SU-DHL-6 (cell line): ENCODE measurements at regions not wholly inside any gene's neighbourhood (a gene's known extent, or its start where the extent isn't known, plus 50 kb on each side); places are given as distances from the start of the nearest gene placed in this dataset.

Experiments
- H2AFZ ChIP-seq: fragments of 200-600 bp; sonication (generic); 2 replicates; pipeline ENCODE4 v1.6.1; 2014; ENCODE audit warnings: low read depth, mild to moderate bottlenecking, moderate library complexity, mixed read lengths, antibody characterized with exemption, low read length; ENCODE audit not compliant: severe bottlenecking
- H3F3A ChIP-seq: fragments of 200-600 bp; shearing (Covaris generic); 2 replicates; pipeline ENCODE4 v1.6.0; 2016; ENCODE audit warnings: antibody characterized with exemption, mild to moderate bottlenecking; ENCODE audit not compliant: insufficient read depth
- H3K27ac ChIP-seq: fragments of 200-600 bp; sonication (generic); 2 replicates; pipeline ENCODE4 v1.5.1; 2016; ENCODE audit warnings: low read depth, mild to moderate bottlenecking, low read length, moderate library complexity, mixed read lengths
- H3K27me3 ChIP-seq: fragments of 200-600 bp; sonication (generic), shearing (Covaris generic); 2 replicates; pipeline ENCODE4 v1.6.0; 2014; ENCODE audit warnings: mild to moderate bottlenecking, low read length
- H3K36me3 ChIP-seq: fragments of 200-600 bp; sonication (generic); 2 replicates; pipeline ENCODE4 v1.6.1; 2014; ENCODE audit warnings: mild to moderate bottlenecking, low read length, mixed read lengths
- H3K4me2 ChIP-seq: fragments of 300-600, 200-600 bp; shearing (Covaris generic), sonication (generic); 2 replicates; pipeline ENCODE4 v1.6.0; 2014; ENCODE audit warnings: low read length, low read depth, mild to moderate bottlenecking; ENCODE audit not compliant: poor library complexity, severe bottlenecking
- H3K4me3 ChIP-seq: fragments of 200-600 bp; sonication (generic); 2 replicates; pipeline ENCODE4 v1.5.1; 2014; ENCODE audit warnings: antibody characterized with exemption, low read length, mild to moderate bottlenecking, mixed read lengths; ENCODE audit not compliant: insufficient read depth, poor library complexity, severe bottlenecking
- H3K79me2 ChIP-seq: fragments of 200-600 bp; sonication (generic); 2 replicates; pipeline ENCODE4 v1.6.1; 2014; ENCODE audit warnings: mild to moderate bottlenecking, low read length, moderate library complexity; ENCODE audit not compliant: insufficient read depth
- H3K9ac ChIP-seq: fragments of 200-600 bp; sonication (generic); 2 replicates; pipeline ENCODE4 v1.7.0; 2014; ENCODE audit warnings: mild to moderate bottlenecking, low read length
- H3K9me2 ChIP-seq: fragments of 200-600 bp; sonication (generic); replicated peaks from 2 replicates; pipeline ENCODE4 v1.6.1; 2014; ENCODE audit warnings: low read length; ENCODE audit not compliant: insufficient read depth
- H3K9me3 ChIP-seq: fragments of 200-600 bp; sonication (generic); 2 replicates; pipeline ENCODE4 v1.6.1; 2014; ENCODE audit warnings: low read length, mixed read lengths; ENCODE audit not compliant: insufficient read depth
- H4K20me1 ChIP-seq: fragments of 200-600 bp; sonication (generic); 2 replicates; pipeline ENCODE4 v1.6.1; 2014; ENCODE audit warnings: low read depth, mild to moderate bottlenecking, antibody characterized with exemption, low read length, moderate library complexity, mixed read lengths
- CTCF ChIP-seq: fragments of 200-600 bp; sonication (generic); IDR thresholded peaks from one replicate; pipeline ENCODE4 v1.5.1; 2017; ENCODE audit warnings: antibody characterized with exemption, mild to moderate bottlenecking, low read length, moderate library complexity; ENCODE audit not compliant: insufficient read depth, poor library complexity, severe bottlenecking
- EZH2phosphoT487 ChIP-seq: fragments of 200-600 bp; sonication (generic), shearing (Covaris generic); conservative IDR thresholded peaks from 2 replicates; pipeline ENCODE4 v1.6.1; 2018; ENCODE audit warnings: mild to moderate bottlenecking, antibody characterized with exemption, low read length, moderate library complexity, mixed read lengths

GRCh38 chr9:134271338-134272301, 54.6 kb upstream of the RXRA start:
- H3K27ac ChIP-seq: no peak overlapping the region
- no peaks in the 10 kb centered on the region for H3K79me2 ChIP-seq
- no peaks in the 10 kb centered on the region for H3K9me2 ChIP-seq
- no peak for TF ChIP-seq EZH2phosphoT487
- no peak for TF ChIP-seq CTCF
- H3K4me2 ChIP-seq: no peak overlapping the region
- H2AFZ ChIP-seq: no peak overlapping the region
- no peaks in the 10 kb centered on the region for H3K27me3 ChIP-seq
- no peaks in the 10 kb centered on the region for H3K36me3 ChIP-seq
- no peak overlapping the region for H3K4me3 ChIP-seq
- H3F3A ChIP-seq: no peaks in the 10 kb centered on the region
- H3K9me3 ChIP-seq: no peaks in the 10 kb centered on the region
- no peak overlapping the region for H3K9ac ChIP-seq
- no peaks in the 10 kb centered on the region for H4K20me1 ChIP-seq

GRCh38 chr9:134272302-134273023, 53.8 kb upstream of the RXRA start:
- H3K4me3 ChIP-seq: no peak overlapping the region
- no peaks in the 10 kb centered on the region for H4K20me1 ChIP-seq
- H3K9me2 ChIP-seq: no peaks in the 10 kb centered on the region
- no peak overlapping the region for H3K27ac ChIP-seq
- H3K9me3 ChIP-seq: no peaks in the 10 kb centered on the region
- TF ChIP-seq EZH2phosphoT487 (no peak), CTCF (no peak)
- H3F3A ChIP-seq: no peaks in the 10 kb centered on the region
- no peak overlapping the region for H3K4me2 ChIP-seq
- H2AFZ ChIP-seq: no peak overlapping the region
- no peaks in the 10 kb centered on the region for H3K79me2 ChIP-seq
- no peaks in the 10 kb centered on the region for H3K27me3 ChIP-seq
- H3K36me3 ChIP-seq: no peaks in the 10 kb centered on the region
- H3K9ac ChIP-seq: no peak overlapping the region

GRCh38 chr9:134273647-134274046, 52.6 kb upstream of the RXRA start:
- no peak overlapping the region for H3K4me3 ChIP-seq
- no peaks in the 10 kb centered on the region for H3K9me3 ChIP-seq
- H3F3A ChIP-seq: no peaks in the 10 kb centered on the region
- H3K27me3 ChIP-seq: no peaks in the 10 kb centered on the region
- TF ChIP-seq CTCF (no peak), EZH2phosphoT487 (no peak)
- H3K4me2 ChIP-seq: no peak overlapping the region
- H3K27ac ChIP-seq: no peak overlapping the region
- H2AFZ ChIP-seq: no peak overlapping the region
- H3K79me2 ChIP-seq: no peaks in the 10 kb centered on the region
- no peaks in the 10 kb centered on the region for H3K36me3 ChIP-seq
- no peaks in the 10 kb centered on the region for H3K9me2 ChIP-seq
- no peaks in the 10 kb centered on the region for H4K20me1 ChIP-seq
- no peak overlapping the region for H3K9ac ChIP-seq
